ENCODE measurements at regions not wholly inside any gene's neighbourhood (a gene's known extent, or its start where the extent isn't known, plus 50 kb on each side); places are given as distances from the start of the nearest gene placed in this dataset.

GRCh38 chr12:93181409-93181965 lies 196.2 kb upstream of the NUDT4 start:
- no peak overlapping the region for H3K27ac ChIP-seq
- peaks cover 0 to 28% (median 7%) of the 10 kb centered on the region in 4 donors for H3K4me1 ChIP-seq
- DNase-seq (ENCODE audit: low spot score in 2 of 2), result no peak
- no peak overlapping the region for H3K4me3 ChIP-seq
- H3K36me3 ChIP-seq, result no peaks in the 10 kb centered on the region
- 76 to 78% methylated on average over 4 of the region's 4 CpGs for WGBS, 2 donors
- H3K27me3 ChIP-seq, result no peaks in the 10 kb centered on the region
- no peaks in the 10 kb centered on the region for H3K9me3 ChIP-seq
- TF ChIP-seq, protein P1, sequence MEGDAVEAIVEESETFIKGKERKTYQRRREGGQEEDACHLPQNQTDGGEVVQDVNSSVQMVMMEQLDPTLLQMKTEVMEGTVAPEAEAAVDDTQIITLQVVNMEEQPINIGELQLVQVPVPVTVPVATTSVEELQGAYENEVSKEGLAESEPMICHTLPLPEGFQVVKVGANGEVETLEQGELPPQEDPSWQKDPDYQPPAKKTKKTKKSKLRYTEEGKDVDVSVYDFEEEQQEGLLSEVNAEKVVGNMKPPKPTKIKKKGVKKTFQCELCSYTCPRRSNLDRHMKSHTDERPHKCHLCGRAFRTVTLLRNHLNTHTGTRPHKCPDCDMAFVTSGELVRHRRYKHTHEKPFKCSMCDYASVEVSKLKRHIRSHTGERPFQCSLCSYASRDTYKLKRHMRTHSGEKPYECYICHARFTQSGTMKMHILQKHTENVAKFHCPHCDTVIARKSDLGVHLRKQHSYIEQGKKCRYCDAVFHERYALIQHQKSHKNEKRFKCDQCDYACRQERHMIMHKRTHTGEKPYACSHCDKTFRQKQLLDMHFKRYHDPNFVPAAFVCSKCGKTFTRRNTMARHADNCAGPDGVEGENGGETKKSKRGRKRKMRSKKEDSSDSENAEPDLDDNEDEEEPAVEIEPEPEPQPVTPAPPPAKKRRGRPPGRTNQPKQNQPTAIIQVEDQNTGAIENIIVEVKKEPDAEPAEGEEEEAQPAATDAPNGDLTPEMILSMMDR (IDR thresholded peaks at IDR 0.05), result no peak
- no peak for TF ChIP-seq EP300 (IDR thresholded peaks at IDR 0.05)
- TF ChIP-seq POLR2A (IDR thresholded peaks at IDR 0.05), result no peak

DNA sequence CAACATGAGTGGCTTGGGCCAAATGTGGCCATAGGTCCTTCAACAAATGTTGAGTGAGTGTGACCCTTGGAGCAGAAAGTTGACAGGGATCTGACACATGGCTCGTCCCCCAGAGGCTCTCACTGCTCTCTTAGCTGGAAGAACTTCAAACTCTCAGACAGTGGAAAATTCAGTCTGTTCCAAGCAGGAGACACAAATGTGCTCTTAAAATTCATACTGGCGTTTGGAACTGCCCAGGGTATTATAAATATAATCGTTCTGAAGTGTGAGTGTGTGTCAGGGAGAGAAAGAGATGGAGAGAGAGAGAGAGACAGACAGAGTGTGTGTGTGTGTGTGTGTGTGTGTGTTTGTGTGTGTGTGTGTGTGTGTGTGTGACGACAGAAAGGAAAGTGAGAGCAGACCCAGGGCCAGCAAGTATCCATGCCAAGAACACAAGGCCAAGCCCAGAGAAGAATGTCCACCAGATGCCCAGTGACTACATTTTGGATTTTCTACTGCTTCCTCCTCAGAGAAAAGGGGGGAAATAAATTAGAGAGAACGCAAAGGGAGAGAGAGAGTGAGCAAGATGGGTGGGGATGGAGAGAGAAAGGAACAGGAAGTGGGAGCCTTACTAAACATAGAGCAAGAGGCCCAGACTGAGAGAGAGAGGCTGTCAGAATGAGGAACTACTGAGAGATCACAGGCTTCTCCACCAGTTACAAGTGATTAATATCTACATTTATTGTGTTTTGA lies 193.6 kb upstream of the NUDT4 start:
- H3K27me3 ChIP-seq, result no peaks in the 10 kb centered on the region
- peaks cover 0 to 19% (median 7%) of the 10 kb centered on the region in 4 donors for H3K4me1 ChIP-seq
- H3K9me3 ChIP-seq, result no peaks in the 10 kb centered on the region
- peak in 1 of 2 donors; percentile 45 for TF ChIP-seq EP300 (IDR thresholded peaks at IDR 0.05)
- TF ChIP-seq, protein P1 (IDR thresholded peaks at IDR 0.05), result no peak
- TF ChIP-seq POLR2A (IDR thresholded peaks at IDR 0.05), result no peak
- H3K4me3 ChIP-seq, result no peak overlapping the region
- DNase-seq (ENCODE audit: low spot score in 2 of 2), result peak; percentile 24 to 75
- 20 to 26% methylated on average over 5 of the region's 5 CpGs for WGBS, 2 donors
- no peaks in the 10 kb centered on the region for H3K36me3 ChIP-seq
- H3K27ac ChIP-seq, result peak overlapping the region; percentile 37 to 77 (median 66)

DNA sequence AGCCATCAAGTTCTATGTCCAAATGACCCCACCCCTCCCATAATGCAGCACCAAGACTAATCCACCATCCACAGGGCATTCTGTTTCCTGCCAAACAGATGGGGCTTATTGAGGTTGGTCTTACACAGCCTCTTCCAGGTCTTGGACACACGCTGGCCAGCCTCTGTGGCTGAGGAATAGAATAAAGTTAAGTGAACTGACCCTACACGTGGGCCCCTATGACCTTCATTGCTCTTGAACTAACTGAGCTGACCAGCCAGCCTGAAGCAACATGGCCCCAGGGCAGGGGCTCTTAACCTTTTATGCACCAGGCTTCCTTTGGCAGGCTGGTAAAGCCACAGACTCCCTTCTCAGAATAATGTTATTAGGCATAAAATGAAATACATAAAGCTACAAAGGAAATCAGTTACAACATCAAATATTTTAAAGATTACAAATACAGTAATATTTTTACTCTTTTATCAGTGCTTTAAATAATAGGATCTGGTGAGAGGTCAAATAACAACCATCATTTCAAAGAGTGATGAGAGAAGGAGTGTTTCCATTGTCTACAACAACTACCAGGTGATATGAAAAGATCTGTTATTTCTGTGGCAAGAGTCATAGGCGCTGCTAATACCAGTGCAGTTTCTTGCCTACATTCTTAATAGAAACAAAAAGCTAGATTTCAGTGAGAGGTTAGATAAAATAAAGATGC lies 192.9 kb upstream of the NUDT4 start:
- H3K27me3 ChIP-seq, result no peaks in the 10 kb centered on the region
- H3K27ac ChIP-seq, result peak overlapping the region; percentile 37 to 77 (median 66)
- TF ChIP-seq, protein P1 (IDR thresholded peaks at IDR 0.05), result no peak
- TF ChIP-seq EP300 (IDR thresholded peaks at IDR 0.05) (no peak), POLR2A (IDR thresholded peaks at IDR 0.05) (no peak)
- no peaks in the 10 kb centered on the region for H3K36me3 ChIP-seq
- H3K4me1 ChIP-seq, result peaks cover 0 to 19% (median 7%) of the 10 kb centered on the region in 4 donors
- no peaks in the 10 kb centered on the region for H3K9me3 ChIP-seq
- H3K4me3 ChIP-seq, result no peak overlapping the region
- no peak for DNase-seq (ENCODE audit: low spot score in 2 of 2)
- 50 to 53% methylated on average over 3 of the region's 3 CpGs for WGBS, 2 donors

- no peak for DNase-seq (ENCODE audit: low spot score in 2 of 2)
- 77 to 82% methylated on average over 2 of the region's 2 CpGs for WGBS, 2 donors
- peaks cover 0 to 19% (median 7%) of the 10 kb centered on the region in 4 donors for H3K4me1 ChIP-seq
- H3K27me3 ChIP-seq, result no peaks in the 10 kb centered on the region
- H3K36me3 ChIP-seq, result no peaks in the 10 kb centered on the region
- H3K27ac ChIP-seq, result peak overlapping the region in 1 of 4 donors; percentile 74
- H3K4me3 ChIP-seq, result no peak overlapping the region
- H3K9me3 ChIP-seq, result no peaks in the 10 kb centered on the region
- TF ChIP-seq EP300 (IDR thresholded peaks at IDR 0.05), result no peak
- TF ChIP-seq, protein P1 (IDR thresholded peaks at IDR 0.05), result no peak
- TF ChIP-seq POLR2A (IDR thresholded peaks at IDR 0.05), result no peak
Observed at GRCh38 chr12:93185369-93185741, 192.4 kb upstream of the NUDT4 start.

- H3K4me1 ChIP-seq, result peaks cover 0 to 21% (median 7%) of the 10 kb centered on the region in 4 donors
- no peaks in the 10 kb centered on the region for H3K36me3 ChIP-seq
- no peak overlapping the region for H3K4me3 ChIP-seq
- 86 to 89% methylated on average over 2 of the region's 2 CpGs for WGBS, 2 donors
- H3K9me3 ChIP-seq, result no peaks in the 10 kb centered on the region
- TF ChIP-seq, protein P1 (IDR thresholded peaks at IDR 0.05), result no peak
- TF ChIP-seq EP300 (IDR thresholded peaks at IDR 0.05) (no peak), POLR2A (IDR thresholded peaks at IDR 0.05) (no peak)
- H3K27ac ChIP-seq, result no peak overlapping the region
- no peak for DNase-seq (ENCODE audit: low spot score in 2 of 2)
- no peaks in the 10 kb centered on the region for H3K27me3 ChIP-seq
Observed at GRCh38 chr12:93186131-93186530, 191.6 kb upstream of the NUDT4 start.

All from tibial nerve (tissue), 4 donors.